HCT116 (cell line): ENCODE measurements at regions not wholly inside any gene's neighbourhood (a gene's known extent, or its start where the extent isn't known, plus 50 kb on each side); places are given as distances from the start of the nearest gene placed in this dataset.

Experiments used
- ATAC-seq: fragments of 200-7000 bp; cut with Tn5 transposase; 2 replicates; pipeline ENCODE4 v1.9.1; 2020; ENCODE audit warnings: mild to moderate bottlenecking, moderate library complexity
- BruUV-seq: library from RNA; stranded (reverse); fragments of 400-500 nt; replicated peaks from 2 replicates; lab custom pipeline; 2021; lab: Mats Ljungman, UMichigan
- CTCF ChIA-PET: fragments of 300-600 bp; sonication (Branson Sonifier 250); formaldehyde crosslinking; loops from one replicate; lab custom pipeline; 2021; ENCODE audit warnings: antibody characterized with exemption; lab: Charles Lee
- POLR2A ChIA-PET: fragments of 300-600, 350-600 bp; sonication (Branson Sonifier 250); formaldehyde crosslinking; loops from one replicate; lab custom pipeline; 2021; ENCODE audit warnings: antibody characterized with exemption; lab: Charles Lee
- RAD21 ChIA-PET, 2 experiments: fragments of 300-600 bp; sonication (Branson Sonifier 250); formaldehyde crosslinking; loops; one replicate each; lab custom pipeline; 2023; ENCODE audit warnings: low total read pairs in 2 of 2; ENCODE audit not compliant: uncharacterized antibody in 2 of 2, unreplicated experiment in 2 of 2, low non-redundant PET in 1 of 2; lab: Charles Lee
- DNase-seq: peaks from one replicate; pipeline ENCODE4 v3.0.0-alpha.2; 2010; ENCODE audit warnings: low read depth, low spot score
- H2AFZ ChIP-seq: fragments of 200-600 bp; shearing (Covaris generic), sonication (generic); 2 replicates; pipeline ENCODE4 v1.6.1; 2017; ENCODE audit warnings: low read depth, mixed run types, mixed read lengths, antibody characterized with exemption, low read length; ENCODE audit not compliant: poor library complexity, severe bottlenecking
- H3K27ac ChIP-seq: 2 replicates; pipeline ENCODE4 v1.5.1; 2012; ENCODE audit warnings: low read depth, low read length
- H3K27me3 ChIP-seq: fragments of 200-600 bp; sonication (generic); 2 replicates; pipeline ENCODE4 v1.6.1; 2016; ENCODE audit warnings: mixed run types, low read length, mixed read lengths; ENCODE audit not compliant: insufficient read depth
- H3K36me3 ChIP-seq, 2 experiments: fragments of 200-500 bp in 1 of 2; fragments of 200-600 bp in 1 of 2; sonication (Bioruptor generic) in 1 of 2; sonication (generic) in 1 of 2; 2 replicates each; pipeline versions ENCODE4 v1.5.1 to v1.6.1; 2014 to 2016; ENCODE audit warnings: low read length in 2 of 2, inconsistent platforms in 1 of 2, mixed read lengths in 1 of 2, mixed run types in 1 of 2; ENCODE audit not compliant: insufficient read depth in 2 of 2, control insufficient read depth in 1 of 2
- H3K4me1 ChIP-seq, 2 experiments: fragments of 200-600 bp in 1 of 2; sonication (generic) in 1 of 2; 2 replicates each; pipeline versions ENCODE4 v1.5.1 to v1.6.1; 2012 to 2017; ENCODE audit warnings: low read length in 2 of 2, inconsistent platforms in 1 of 2, mild to moderate bottlenecking in 1 of 2, mixed read lengths in 1 of 2, mixed run types in 1 of 2, moderate library complexity in 1 of 2; ENCODE audit not compliant: insufficient read depth in 2 of 2, control insufficient read depth in 1 of 2
- H3K4me2 ChIP-seq: fragments of 200-600 bp; sonication (generic); 2 replicates; pipeline ENCODE4 v1.6.1; 2017; ENCODE audit warnings: mixed run types, low read length, mixed read lengths
- H3K4me3 ChIP-seq, 2 experiments: fragments of 200-600 bp in 1 of 2; sonication (generic) in 1 of 2; replicated peaks in 1 of 2; 2 replicates each; pipeline ENCODE4 v1.5.1; 2011 to 2016; ENCODE audit warnings: low read length in 2 of 2, control low read depth in 1 of 2, low read depth in 1 of 2, mild to moderate bottlenecking in 1 of 2, mixed read lengths in 1 of 2, mixed run types in 1 of 2
- H3K79me2 ChIP-seq: fragments of 200-600 bp; sonication (generic); 2 replicates; pipeline ENCODE4 v1.6.1; 2017; ENCODE audit warnings: mild to moderate bottlenecking, mixed run types, low read length, moderate library complexity, mixed read lengths; ENCODE audit not compliant: insufficient read depth
- H3K9ac ChIP-seq: fragments of 200-600 bp; sonication (generic); 2 replicates; pipeline ENCODE4 v1.6.1; 2016; ENCODE audit warnings: low read length, mixed read lengths
- H3K9me2 ChIP-seq: fragments of 200-600 bp; sonication (generic), shearing (Covaris generic); 2 replicates; pipeline ENCODE4 v1.6.1; 2017; ENCODE audit warnings: mixed run types, mild to moderate bottlenecking, moderate library complexity; ENCODE audit not compliant: insufficient read depth
- H3K9me3 ChIP-seq, 2 experiments: fragments of 200-500 bp in 1 of 2; fragments of 200-600 bp in 1 of 2; sonication (Bioruptor generic) in 1 of 2; sonication (generic) in 1 of 2; 2 replicates each; pipeline ENCODE4 v1.6.1; 2014 to 2017; ENCODE audit warnings: low read length in 2 of 2, mixed read lengths in 2 of 2, inconsistent platforms in 1 of 2, low read depth in 1 of 2, mild to moderate bottlenecking in 1 of 2, mixed run types in 1 of 2, moderate library complexity in 1 of 2; ENCODE audit not compliant: control insufficient read depth in 1 of 2, insufficient read depth in 1 of 2
- H4K20me1 ChIP-seq: fragments of 200-600 bp; sonication (generic), shearing (Covaris generic); 2 replicates; pipeline ENCODE4 v1.6.1; 2017; ENCODE audit warnings: mixed run types, mild to moderate bottlenecking, moderate library complexity; ENCODE audit not compliant: insufficient read depth
- CBX3 ChIP-seq: IDR thresholded peaks from 2 replicates; pipeline ENCODE4 v1.6.1; 2012; ENCODE audit warnings: low read depth
- CEBPB ChIP-seq: IDR thresholded peaks from 2 replicates; pipeline ENCODE4 v1.6.1; 2012; ENCODE audit warnings: low read depth
- ELF1 ChIP-seq: IDR thresholded peaks from 2 replicates; pipeline ENCODE4 v1.6.1; 2012; ENCODE audit warnings: low read depth, borderline replicate concordance
- EZH2 ChIP-seq: fragments of 200-600 bp; sonication (generic); IDR thresholded peaks from 2 replicates; pipeline ENCODE4 v1.6.1; 2017; ENCODE audit warnings: antibody characterized with exemption, mixed run types
- FOSL1 ChIP-seq: IDR thresholded peaks from 2 replicates; pipeline ENCODE4 v1.6.1; 2012; ENCODE audit warnings: low read depth
- POLR2A ChIP-seq: IDR thresholded peaks from 2 replicates; pipeline ENCODE4 v1.7.0; 2011; ENCODE audit warnings: borderline replicate concordance; ENCODE audit not compliant: insufficient read depth, insufficient read length; ENCODE audit errors: extremely low read depth
- RAD21 ChIP-seq: IDR thresholded peaks from 2 replicates; pipeline ENCODE4 v1.6.1; 2012; ENCODE audit warnings: low read depth, mild to moderate bottlenecking
- SIN3A ChIP-seq: IDR thresholded peaks from 2 replicates; pipeline ENCODE4 v1.6.1; 2012; ENCODE audit warnings: low read depth
- SRF ChIP-seq: IDR thresholded peaks from 2 replicates; pipeline ENCODE4 v1.6.1; 2012; ENCODE audit warnings: low read depth
- TCF7L2 ChIP-seq: IDR thresholded peaks from 2 replicates; pipeline ENCODE4 v1.7.0; 2011; ENCODE audit warnings: borderline replicate concordance, inconsistent platforms; ENCODE audit not compliant: insufficient read depth, insufficient read length; ENCODE audit errors: extremely low read depth
- YY1 ChIP-seq: IDR thresholded peaks from 2 replicates; pipeline ENCODE4 v1.6.1; 2011; ENCODE audit warnings: low read length, low read depth, moderate library complexity, mild to moderate bottlenecking; ENCODE audit not compliant: insufficient replicate concordance; ENCODE audit errors: extremely low read depth
- ZNF274 ChIP-seq: fragments of 200-500 bp; sonication (Bioruptor generic); IDR thresholded peaks from 2 replicates; pipeline ENCODE4 v1.6.1; 2014; ENCODE audit warnings: mild to moderate bottlenecking, low read depth, low read length, inconsistent platforms
- intact Hi-C: fragments of 100-400 bp; cut with micrococcal nuclease; formaldehyde crosslinking; loops from 2 replicates; pipeline ENCODE4 v1.10.0; 2022
- TF ChIP-seq, protein P1 (sequence below): IDR thresholded peaks from 2 replicates; pipeline ENCODE4 v1.6.1; 2012
- TF ChIP-seq, protein P2 (sequence below): IDR thresholded peaks from 2 replicates; pipeline ENCODE4 v1.6.1; 2012
- TF ChIP-seq, protein P3 (sequence below): IDR thresholded peaks from 2 replicates; pipeline ENCODE4 v1.6.1; 2011; ENCODE audit warnings: mild to moderate bottlenecking, low read length, moderate library complexity; ENCODE audit not compliant: insufficient replicate concordance; ENCODE audit errors: extremely low read depth
- TF ChIP-seq, protein P4 (sequence below): IDR thresholded peaks from 2 replicates; pipeline ENCODE4 v1.6.1; 2012; ENCODE audit warnings: low read depth

DNA sequence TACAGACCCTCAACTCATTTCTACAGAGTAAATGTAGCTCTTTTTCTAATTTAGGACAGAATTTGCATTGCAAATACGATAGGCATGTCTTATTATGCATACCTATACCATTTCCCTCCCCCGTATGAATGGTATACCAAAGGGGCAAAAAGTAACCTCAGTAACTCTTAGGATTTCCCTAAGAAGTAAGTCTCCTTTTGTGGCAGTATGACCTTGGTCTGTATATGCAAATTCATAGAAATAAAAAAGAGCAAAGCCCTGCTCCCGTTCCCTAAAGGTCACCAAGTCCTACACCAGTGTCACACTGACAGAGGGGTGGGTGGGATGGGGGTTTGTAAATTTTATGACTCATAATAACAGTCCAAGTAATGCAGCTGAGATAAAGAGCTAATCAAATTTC lies 365.8 kb upstream of the CCDC196 start:
- Histone ChIP-seq H3K9me3 (no peaks in the 10 kb centered on the region), H3K9ac (no peak overlapping the region), H4K20me1 (no peaks in the 10 kb centered on the region), H3K4me1 (peaks cover 8 to 25% of the 10 kb centered on the region in 2 experiments; a peak in 3 of 4 replicates), H3K27me3 (no peaks in the 10 kb centered on the region), H3K4me2 (no peak overlapping the region), H3K4me3 (no peak overlapping the region), H3K79me2 (no peaks in the 10 kb centered on the region), H3K36me3 (no peaks in the 10 kb centered on the region), H3K27ac (no peak overlapping the region), H2AFZ (no peak overlapping the region), H3K9me2 (no peaks in the 10 kb centered on the region)
- ATAC-seq (no peak), DNase-seq (no peak)
- BruUV-seq: no TSS peak
- CTCF ChIA-PET: no interaction called here
- intact Hi-C loops: no loop called here
- RAD21 ChIA-PET: no interaction called here
- POLR2A ChIA-PET: no interaction called here
- TF ChIP-seq, protein P1, sequence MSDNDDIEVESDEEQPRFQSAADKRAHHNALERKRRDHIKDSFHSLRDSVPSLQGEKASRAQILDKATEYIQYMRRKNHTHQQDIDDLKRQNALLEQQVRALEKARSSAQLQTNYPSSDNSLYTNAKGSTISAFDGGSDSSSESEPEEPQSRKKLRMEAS: no peak
- TF ChIP-seq RAD21: no peak
- TF ChIP-seq, protein P2, sequence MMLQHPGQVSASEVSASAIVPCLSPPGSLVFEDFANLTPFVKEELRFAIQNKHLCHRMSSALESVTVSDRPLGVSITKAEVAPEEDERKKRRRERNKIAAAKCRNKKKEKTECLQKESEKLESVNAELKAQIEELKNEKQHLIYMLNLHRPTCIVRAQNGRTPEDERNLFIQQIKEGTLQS: no peak
- no peak for TF ChIP-seq YY1
- TF ChIP-seq TCF7L2: no peak
- no peak for TF ChIP-seq CEBPB
- TF ChIP-seq ELF1: no peak
- TF ChIP-seq, protein P3, sequence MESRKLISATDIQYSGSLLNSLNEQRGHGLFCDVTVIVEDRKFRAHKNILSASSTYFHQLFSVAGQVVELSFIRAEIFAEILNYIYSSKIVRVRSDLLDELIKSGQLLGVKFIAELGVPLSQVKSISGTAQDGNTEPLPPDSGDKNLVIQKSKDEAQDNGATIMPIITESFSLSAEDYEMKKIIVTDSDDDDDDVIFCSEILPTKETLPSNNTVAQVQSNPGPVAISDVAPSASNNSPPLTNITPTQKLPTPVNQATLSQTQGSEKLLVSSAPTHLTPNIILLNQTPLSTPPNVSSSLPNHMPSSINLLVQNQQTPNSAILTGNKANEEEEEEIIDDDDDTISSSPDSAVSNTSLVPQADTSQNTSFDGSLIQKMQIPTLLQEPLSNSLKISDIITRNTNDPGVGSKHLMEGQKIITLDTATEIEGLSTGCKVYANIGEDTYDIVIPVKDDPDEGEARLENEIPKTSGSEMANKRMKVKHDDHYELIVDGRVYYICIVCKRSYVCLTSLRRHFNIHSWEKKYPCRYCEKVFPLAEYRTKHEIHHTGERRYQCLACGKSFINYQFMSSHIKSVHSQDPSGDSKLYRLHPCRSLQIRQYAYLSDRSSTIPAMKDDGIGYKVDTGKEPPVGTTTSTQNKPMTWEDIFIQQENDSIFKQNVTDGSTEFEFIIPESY: no peak
- TF ChIP-seq CBX3: no peak
- TF ChIP-seq EZH2: no peak
- TF ChIP-seq, protein P4, sequence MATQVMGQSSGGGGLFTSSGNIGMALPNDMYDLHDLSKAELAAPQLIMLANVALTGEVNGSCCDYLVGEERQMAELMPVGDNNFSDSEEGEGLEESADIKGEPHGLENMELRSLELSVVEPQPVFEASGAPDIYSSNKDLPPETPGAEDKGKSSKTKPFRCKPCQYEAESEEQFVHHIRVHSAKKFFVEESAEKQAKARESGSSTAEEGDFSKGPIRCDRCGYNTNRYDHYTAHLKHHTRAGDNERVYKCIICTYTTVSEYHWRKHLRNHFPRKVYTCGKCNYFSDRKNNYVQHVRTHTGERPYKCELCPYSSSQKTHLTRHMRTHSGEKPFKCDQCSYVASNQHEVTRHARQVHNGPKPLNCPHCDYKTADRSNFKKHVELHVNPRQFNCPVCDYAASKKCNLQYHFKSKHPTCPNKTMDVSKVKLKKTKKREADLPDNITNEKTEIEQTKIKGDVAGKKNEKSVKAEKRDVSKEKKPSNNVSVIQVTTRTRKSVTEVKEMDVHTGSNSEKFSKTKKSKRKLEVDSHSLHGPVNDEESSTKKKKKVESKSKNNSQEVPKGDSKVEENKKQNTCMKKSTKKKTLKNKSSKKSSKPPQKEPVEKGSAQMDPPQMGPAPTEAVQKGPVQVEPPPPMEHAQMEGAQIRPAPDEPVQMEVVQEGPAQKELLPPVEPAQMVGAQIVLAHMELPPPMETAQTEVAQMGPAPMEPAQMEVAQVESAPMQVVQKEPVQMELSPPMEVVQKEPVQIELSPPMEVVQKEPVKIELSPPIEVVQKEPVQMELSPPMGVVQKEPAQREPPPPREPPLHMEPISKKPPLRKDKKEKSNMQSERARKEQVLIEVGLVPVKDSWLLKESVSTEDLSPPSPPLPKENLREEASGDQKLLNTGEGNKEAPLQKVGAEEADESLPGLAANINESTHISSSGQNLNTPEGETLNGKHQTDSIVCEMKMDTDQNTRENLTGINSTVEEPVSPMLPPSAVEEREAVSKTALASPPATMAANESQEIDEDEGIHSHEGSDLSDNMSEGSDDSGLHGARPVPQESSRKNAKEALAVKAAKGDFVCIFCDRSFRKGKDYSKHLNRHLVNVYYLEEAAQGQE: no peak
- no peak for TF ChIP-seq SRF
- TF ChIP-seq SIN3A: no peak
- TF ChIP-seq ZNF274: no peak
- no peak for TF ChIP-seq FOSL1
- no peak for TF ChIP-seq POLR2A
